ENCODE measurements at regions not wholly inside any gene's neighbourhood (a gene's known extent, or its start where the extent isn't known, plus 50 kb on each side); places are given as distances from the start of the nearest gene placed in this dataset.

- Mint-ChIP-seq H3K27me3 (peaks cover 0 to 1% of the 10 kb centered on the region in 2 donors), H3K4me1 (no peaks in the 10 kb centered on the region), H3K4me3 (no peak overlapping the region), H3K36me3 (no peaks in the 10 kb centered on the region), H3K27ac (no peak overlapping the region), H3K9me3 (peaks cover 0 to 3% (median 0%) of the 10 kb centered on the region in 8 donors)
- intact Hi-C loops (cut with micrococcal nuclease): no loop called here
- POLR2A ChIA-PET (ENCODE audit: partially characterized antibody): no interaction called here
- CTCF ChIA-PET (ENCODE audit: partially characterized antibody): no interaction called here
- DNase-seq: no peak
- Histone ChIP-seq H3K4me3 (ENCODE audit: low read length in 2 of 2) (no peak overlapping the region), H3K36me3 (ENCODE audit: insufficient read depth, low read length) (no peaks in the 10 kb centered on the region), H3K27ac (ENCODE audit: low read depth, low read length) (no peak overlapping the region), H3K27me3 (ENCODE audit: insufficient read depth, low read length) (no peaks in the 10 kb centered on the region), H3K4me1 (ENCODE audit: insufficient read depth, low read length) (no peaks in the 10 kb centered on the region), H3K9me3 (ENCODE audit: control insufficient read depth in 1 of 2, low read length in 2 of 2) (no peaks in the 10 kb centered on the region)
These were observed 268.4 kb downstream of the HS3ST1 start for GRCh38 chr4:11160288-11160687.

- H3K4me1 ChIP-seq (ENCODE audit: insufficient read depth, low read length): no peaks in the 10 kb centered on the region
- Mint-ChIP-seq H3K27ac (no peak overlapping the region), H3K9me3 (peaks cover 0 to 3% (median 0%) of the 10 kb centered on the region in 8 donors), H3K4me1 (no peaks in the 10 kb centered on the region), H3K36me3 (no peaks in the 10 kb centered on the region), H3K27me3 (peaks cover 0 to 1% of the 10 kb centered on the region in 2 donors), H3K4me3 (no peak overlapping the region)
- intact Hi-C loops (cut with micrococcal nuclease): no loop called here
- no peaks in the 10 kb centered on the region for H3K36me3 ChIP-seq (ENCODE audit: insufficient read depth, low read length)
- no peak overlapping the region for H3K27ac ChIP-seq (ENCODE audit: low read depth, low read length)
- no peak overlapping the region for H3K4me3 ChIP-seq (ENCODE audit: low read length in 2 of 2)
- no peaks in the 10 kb centered on the region for H3K9me3 ChIP-seq (ENCODE audit: control insufficient read depth in 1 of 2, low read length in 2 of 2)
- CTCF ChIA-PET (ENCODE audit: partially characterized antibody): no interaction called here
- no peak for DNase-seq
- no peaks in the 10 kb centered on the region for H3K27me3 ChIP-seq (ENCODE audit: insufficient read depth, low read length)
- POLR2A ChIA-PET (ENCODE audit: partially characterized antibody): no interaction called here
These were observed 269.7 kb downstream of the HS3ST1 start for GRCh38 chr4:11158971-11159370.

GRCh38 chr4:11155208-11155867 is 273.4 kb downstream of the HS3ST1 start:
- Histone ChIP-seq H3K9me3 (ENCODE audit: control insufficient read depth in 1 of 2, low read length in 2 of 2) (no peaks in the 10 kb centered on the region), H3K27me3 (ENCODE audit: insufficient read depth, low read length) (no peaks in the 10 kb centered on the region), H3K36me3 (ENCODE audit: insufficient read depth, low read length) (no peaks in the 10 kb centered on the region), H3K27ac (ENCODE audit: low read depth, low read length) (no peak overlapping the region), H3K4me1 (ENCODE audit: insufficient read depth, low read length) (no peaks in the 10 kb centered on the region), H3K4me3 (ENCODE audit: low read length in 2 of 2) (no peak overlapping the region)
- H3K4me3 Mint-ChIP-seq: no peak overlapping the region
- no peaks in the 10 kb centered on the region for H3K36me3 Mint-ChIP-seq
- H3K27me3 Mint-ChIP-seq: peaks cover 0 to 1% of the 10 kb centered on the region in 2 donors
- ChIA-PET POLR2A (ENCODE audit: partially characterized antibody) (no interaction called here), CTCF (ENCODE audit: partially characterized antibody) (no interaction called here)
- intact Hi-C loops (cut with micrococcal nuclease): no loop called here
- H3K27ac Mint-ChIP-seq: no peak overlapping the region
- no peaks in the 10 kb centered on the region for H3K4me1 Mint-ChIP-seq
- peaks cover 0 to 10% (median 0%) of the 10 kb centered on the region in 8 donors for H3K9me3 Mint-ChIP-seq
- DNase-seq: no peak

- DNase-seq: no peak
- no peak overlapping the region for H3K4me3 Mint-ChIP-seq
- peaks cover 0 to 11% (median 0%) of the 10 kb centered on the region in 8 donors for H3K9me3 Mint-ChIP-seq
- peaks cover 0 to 1% of the 10 kb centered on the region in 2 donors for H3K27me3 Mint-ChIP-seq
- Histone ChIP-seq H3K27ac (ENCODE audit: low read depth, low read length) (no peak overlapping the region), H3K36me3 (ENCODE audit: insufficient read depth, low read length) (no peaks in the 10 kb centered on the region), H3K4me3 (ENCODE audit: low read length in 2 of 2) (no peak overlapping the region), H3K9me3 (ENCODE audit: control insufficient read depth in 1 of 2, low read length in 2 of 2) (no peaks in the 10 kb centered on the region), H3K27me3 (ENCODE audit: insufficient read depth, low read length) (no peaks in the 10 kb centered on the region), H3K4me1 (ENCODE audit: insufficient read depth, low read length) (no peaks in the 10 kb centered on the region)
- ChIA-PET POLR2A (ENCODE audit: partially characterized antibody) (no interaction called here), CTCF (ENCODE audit: partially characterized antibody) (no interaction called here)
- no peak overlapping the region for H3K27ac Mint-ChIP-seq
- H3K36me3 Mint-ChIP-seq: no peaks in the 10 kb centered on the region
- intact Hi-C loops (cut with micrococcal nuclease): no loop called here
- no peaks in the 10 kb centered on the region for H3K4me1 Mint-ChIP-seq
These were observed 275.4 kb downstream of the HS3ST1 start for GRCh38 chr4:11153171-11153750.

DNA sequence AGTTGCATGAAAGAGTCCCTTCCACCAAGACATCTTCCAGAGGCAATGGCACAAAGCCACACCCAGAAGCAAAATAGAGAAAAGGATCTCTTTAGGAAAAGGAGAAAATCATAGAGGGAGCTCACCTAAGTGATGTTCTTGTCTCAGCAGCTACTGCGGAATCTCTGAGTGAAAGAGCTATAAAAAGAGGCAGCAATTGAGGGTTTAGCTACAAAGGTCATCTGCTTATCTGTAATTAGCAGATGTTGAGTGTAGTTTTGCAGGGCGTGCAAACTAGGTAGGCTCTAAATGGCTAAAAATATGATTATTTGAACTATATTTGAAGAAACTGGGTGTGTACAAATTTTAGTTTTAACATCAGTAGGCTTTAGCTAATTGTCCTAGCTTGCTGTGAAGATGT is 276.0 kb downstream of the HS3ST1 start:
- no peaks in the 10 kb centered on the region for H3K36me3 ChIP-seq (ENCODE audit: insufficient read depth, low read length)
- intact Hi-C loops (cut with micrococcal nuclease): no loop called here
- H3K4me1 ChIP-seq (ENCODE audit: insufficient read depth, low read length): no peaks in the 10 kb centered on the region
- no peaks in the 10 kb centered on the region for H3K4me1 Mint-ChIP-seq
- ChIA-PET POLR2A (ENCODE audit: partially characterized antibody) (no interaction called here), CTCF (ENCODE audit: partially characterized antibody) (no interaction called here)
- H3K9me3 Mint-ChIP-seq: peaks cover 0 to 11% (median 0%) of the 10 kb centered on the region in 8 donors
- no peak overlapping the region for H3K4me3 Mint-ChIP-seq
- DNase-seq: no peak
- no peak overlapping the region for H3K27ac ChIP-seq (ENCODE audit: low read depth, low read length)
- no peaks in the 10 kb centered on the region for H3K27me3 Mint-ChIP-seq
- no peaks in the 10 kb centered on the region for H3K36me3 Mint-ChIP-seq
- H3K27ac Mint-ChIP-seq: no peak overlapping the region
- no peaks in the 10 kb centered on the region for H3K9me3 ChIP-seq (ENCODE audit: control insufficient read depth in 1 of 2, low read length in 2 of 2)
- no peaks in the 10 kb centered on the region for H3K27me3 ChIP-seq (ENCODE audit: insufficient read depth, low read length)
- no peak overlapping the region for H3K4me3 ChIP-seq (ENCODE audit: low read length in 2 of 2)

GRCh38 chr4:11151500-11151899 is 277.2 kb downstream of the HS3ST1 start:
- ChIA-PET POLR2A (ENCODE audit: partially characterized antibody) (no interaction called here), CTCF (ENCODE audit: partially characterized antibody) (no interaction called here)
- H3K27ac Mint-ChIP-seq: no peak overlapping the region
- no peaks in the 10 kb centered on the region for H3K4me1 Mint-ChIP-seq
- Histone ChIP-seq H3K9me3 (ENCODE audit: control insufficient read depth in 1 of 2, low read length in 2 of 2) (no peaks in the 10 kb centered on the region), H3K27me3 (ENCODE audit: insufficient read depth, low read length) (no peaks in the 10 kb centered on the region), H3K27ac (ENCODE audit: low read depth, low read length) (no peak overlapping the region), H3K4me3 (ENCODE audit: low read length in 2 of 2) (no peak overlapping the region), H3K36me3 (ENCODE audit: insufficient read depth, low read length) (no peaks in the 10 kb centered on the region), H3K4me1 (ENCODE audit: insufficient read depth, low read length) (no peaks in the 10 kb centered on the region)
- DNase-seq: no peak
- peaks cover 0 to 12% (median 0%) of the 10 kb centered on the region in 8 donors for H3K9me3 Mint-ChIP-seq
- H3K27me3 Mint-ChIP-seq: no peaks in the 10 kb centered on the region
- no peaks in the 10 kb centered on the region for H3K36me3 Mint-ChIP-seq
- intact Hi-C loops (cut with micrococcal nuclease): no loop called here
- no peak overlapping the region for H3K4me3 Mint-ChIP-seq

DNA sequence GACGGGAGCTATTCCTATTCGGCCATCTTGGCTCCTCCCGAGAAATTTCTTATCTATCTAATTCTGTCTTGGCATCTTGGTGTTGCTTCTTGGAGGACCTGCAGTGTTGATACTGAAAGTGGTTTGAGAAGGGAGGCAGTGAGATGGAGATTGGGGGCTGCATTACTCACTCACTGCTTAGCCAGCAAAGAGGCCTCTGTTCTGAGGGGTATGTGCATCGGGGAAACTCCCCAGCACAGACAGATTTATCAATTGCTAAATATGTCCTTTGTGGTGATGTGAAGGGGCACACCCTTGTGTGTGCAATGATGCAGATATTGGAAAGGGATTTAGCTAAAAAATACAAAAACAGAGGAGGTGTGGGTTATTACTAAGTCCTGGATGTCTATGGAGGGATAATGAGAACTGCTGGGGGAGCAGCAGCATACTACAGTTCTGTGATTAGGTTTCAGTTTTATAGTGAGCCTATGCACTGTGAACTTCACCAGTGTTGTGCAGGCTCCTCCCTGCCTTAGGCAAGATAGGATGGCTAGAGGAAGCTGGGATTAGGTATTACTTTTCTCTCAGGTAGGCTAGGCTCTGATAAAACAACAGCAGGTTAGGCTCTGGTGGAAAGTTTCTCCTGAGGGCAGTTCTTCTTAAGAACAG is 279.0 kb downstream of the HS3ST1 start:
- POLR2A ChIA-PET (ENCODE audit: partially characterized antibody): no interaction called here
- intact Hi-C loops (cut with micrococcal nuclease): no loop called here
- H3K27me3 ChIP-seq (ENCODE audit: insufficient read depth, low read length): no peaks in the 10 kb centered on the region
- Mint-ChIP-seq H3K4me3 (peak overlapping the region in 1 of 8 donors; percentile 8), H3K27ac (peak overlapping the region in 1 of 7 donors; percentile 35), H3K27me3 (no peaks in the 10 kb centered on the region), H3K4me1 (no peaks in the 10 kb centered on the region), H3K36me3 (no peaks in the 10 kb centered on the region), H3K9me3 (peaks cover 0 to 12% (median 0%) of the 10 kb centered on the region in 8 donors)
- H3K9me3 ChIP-seq (ENCODE audit: control insufficient read depth in 1 of 2, low read length in 2 of 2): no peaks in the 10 kb centered on the region
- H3K4me1 ChIP-seq (ENCODE audit: insufficient read depth, low read length): no peaks in the 10 kb centered on the region
- H3K36me3 ChIP-seq (ENCODE audit: insufficient read depth, low read length): no peaks in the 10 kb centered on the region
- no peak overlapping the region for H3K4me3 ChIP-seq (ENCODE audit: low read length in 2 of 2)
- no peak overlapping the region for H3K27ac ChIP-seq (ENCODE audit: low read depth, low read length)
- CTCF ChIA-PET (ENCODE audit: partially characterized antibody): no interaction called here
- no peak for DNase-seq
